ENCODE measurements at regions not wholly inside any gene's neighbourhood (a gene's known extent, or its start where the extent isn't known, plus 50 kb on each side); places are given as distances from the start of the nearest gene placed in this dataset.

DNA sequence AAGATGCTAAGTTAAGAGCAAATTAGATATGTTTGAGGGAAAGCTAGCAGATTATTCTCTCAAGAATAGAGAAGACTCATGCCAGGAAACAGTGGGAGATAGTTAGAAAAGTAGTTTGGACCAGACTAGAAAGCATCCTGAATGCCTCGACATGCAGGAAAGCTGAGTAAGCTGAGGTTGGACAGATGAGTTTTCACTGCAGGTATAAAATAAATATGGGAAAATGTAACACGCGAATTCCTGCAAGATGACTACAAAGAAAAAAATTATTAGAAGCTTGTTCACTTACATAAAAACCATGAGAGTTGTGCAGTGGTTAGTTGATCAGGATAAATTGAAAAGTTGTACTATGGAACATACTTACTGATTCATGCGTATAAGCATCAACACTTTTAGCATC lies 484.2 kb upstream of the MANEA start:
- H3K27me3 Mint-ChIP-seq (ENCODE audit: unreplicated experiment), result no peaks in the 10 kb centered on the region
- no peaks in the 10 kb centered on the region for H3K36me3 Mint-ChIP-seq (ENCODE audit: insufficient read depth, unreplicated experiment)
- peaks cover 17% of the 10 kb centered on the region for H3K4me1 Mint-ChIP-seq (ENCODE audit: low read depth, unreplicated experiment)
- CTCF ChIA-PET, result interaction anchor here (0.9 kb wide), 1 partner anchor 81 kb away, joined by 4 read pairs; no protein-coding TSS in a partner anchor
- DNase-seq, result no peak
- intact Hi-C loops (cut with micrococcal nuclease; ENCODE audit: unreplicated experiment), result no loop called here
- H3K9me3 Mint-ChIP-seq (ENCODE audit: low read depth, unreplicated experiment), result no peaks in the 10 kb centered on the region
- TF ChIP-seq, protein P1, sequence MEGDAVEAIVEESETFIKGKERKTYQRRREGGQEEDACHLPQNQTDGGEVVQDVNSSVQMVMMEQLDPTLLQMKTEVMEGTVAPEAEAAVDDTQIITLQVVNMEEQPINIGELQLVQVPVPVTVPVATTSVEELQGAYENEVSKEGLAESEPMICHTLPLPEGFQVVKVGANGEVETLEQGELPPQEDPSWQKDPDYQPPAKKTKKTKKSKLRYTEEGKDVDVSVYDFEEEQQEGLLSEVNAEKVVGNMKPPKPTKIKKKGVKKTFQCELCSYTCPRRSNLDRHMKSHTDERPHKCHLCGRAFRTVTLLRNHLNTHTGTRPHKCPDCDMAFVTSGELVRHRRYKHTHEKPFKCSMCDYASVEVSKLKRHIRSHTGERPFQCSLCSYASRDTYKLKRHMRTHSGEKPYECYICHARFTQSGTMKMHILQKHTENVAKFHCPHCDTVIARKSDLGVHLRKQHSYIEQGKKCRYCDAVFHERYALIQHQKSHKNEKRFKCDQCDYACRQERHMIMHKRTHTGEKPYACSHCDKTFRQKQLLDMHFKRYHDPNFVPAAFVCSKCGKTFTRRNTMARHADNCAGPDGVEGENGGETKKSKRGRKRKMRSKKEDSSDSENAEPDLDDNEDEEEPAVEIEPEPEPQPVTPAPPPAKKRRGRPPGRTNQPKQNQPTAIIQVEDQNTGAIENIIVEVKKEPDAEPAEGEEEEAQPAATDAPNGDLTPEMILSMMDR (IDR thresholded peaks at IDR 0.05; ENCODE audit: unreplicated experiment), result no peak
- H3K4me3 Mint-ChIP-seq (ENCODE audit: low read depth, unreplicated experiment), result no peak overlapping the region
- BruUV-seq (replicated peaks), result no TSS peak
- no peak overlapping the region for H3K27ac Mint-ChIP-seq (ENCODE audit: unreplicated experiment)

DNA sequence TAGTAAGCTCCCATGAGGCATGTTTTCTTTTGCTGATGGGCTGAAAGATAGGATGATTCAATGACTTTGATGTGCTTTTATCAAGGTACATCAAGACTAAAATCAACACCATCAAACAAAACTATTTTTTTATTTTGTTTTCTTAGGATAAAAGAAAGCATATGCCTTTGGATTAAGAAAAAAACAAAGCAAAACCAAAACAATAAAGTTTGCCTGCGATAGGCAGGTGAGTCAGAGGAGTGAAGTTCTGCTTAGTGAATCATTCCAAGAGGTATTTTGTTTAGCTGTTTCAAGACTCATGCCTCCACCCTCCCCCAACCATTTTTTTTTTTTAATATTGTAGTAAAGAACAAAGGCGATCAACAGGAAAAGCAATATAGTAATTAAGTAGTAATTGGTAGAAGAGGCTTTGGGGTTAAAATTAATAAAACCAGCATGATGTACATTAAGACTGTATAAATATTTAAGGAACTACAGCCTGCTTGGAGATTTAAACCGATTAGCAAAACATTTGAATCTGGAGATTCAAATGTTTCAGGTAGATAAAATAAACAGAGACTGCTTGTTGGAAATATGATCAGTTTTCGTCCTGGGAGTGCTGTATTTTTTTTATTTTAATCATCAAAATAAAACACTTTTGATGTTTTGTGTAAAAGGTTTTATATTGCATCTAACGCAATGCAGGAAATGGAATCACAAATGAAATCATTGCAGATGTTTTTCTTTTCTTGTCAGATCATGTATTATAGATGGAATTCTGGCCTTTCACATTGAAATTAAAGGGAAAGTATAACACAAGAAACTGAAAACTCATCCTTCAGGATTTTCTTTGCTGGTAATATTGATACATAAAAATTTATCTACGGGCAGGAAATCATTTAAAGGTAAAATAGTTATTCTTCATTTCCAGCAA lies 482.3 kb upstream of the MANEA start:
- Mint-ChIP-seq H3K4me3 (ENCODE audit: low read depth, unreplicated experiment) (peak overlapping the region; percentile 44), H3K9me3 (ENCODE audit: low read depth, unreplicated experiment) (no peaks in the 10 kb centered on the region), H3K36me3 (ENCODE audit: insufficient read depth, unreplicated experiment) (no peaks in the 10 kb centered on the region), H3K27me3 (ENCODE audit: unreplicated experiment) (no peaks in the 10 kb centered on the region), H3K4me1 (ENCODE audit: low read depth, unreplicated experiment) (peaks cover 17% of the 10 kb centered on the region), H3K27ac (ENCODE audit: unreplicated experiment) (peak overlapping the region; percentile 86)
- no TSS peak for BruUV-seq (replicated peaks)
- no peak for DNase-seq
- TF ChIP-seq, protein P1 (IDR thresholded peaks at IDR 0.05; ENCODE audit: unreplicated experiment), result no peak
- intact Hi-C loops (cut with micrococcal nuclease; ENCODE audit: unreplicated experiment), result loop anchor here (5.0 kb wide), 1 partner anchor 87 kb away; no protein-coding TSS in a partner anchor
- CTCF ChIA-PET, result interaction anchor here (1.0 kb wide), 1 partner anchor 9 kb away, joined by 3 read pairs; no protein-coding TSS in a partner anchor

DNA sequence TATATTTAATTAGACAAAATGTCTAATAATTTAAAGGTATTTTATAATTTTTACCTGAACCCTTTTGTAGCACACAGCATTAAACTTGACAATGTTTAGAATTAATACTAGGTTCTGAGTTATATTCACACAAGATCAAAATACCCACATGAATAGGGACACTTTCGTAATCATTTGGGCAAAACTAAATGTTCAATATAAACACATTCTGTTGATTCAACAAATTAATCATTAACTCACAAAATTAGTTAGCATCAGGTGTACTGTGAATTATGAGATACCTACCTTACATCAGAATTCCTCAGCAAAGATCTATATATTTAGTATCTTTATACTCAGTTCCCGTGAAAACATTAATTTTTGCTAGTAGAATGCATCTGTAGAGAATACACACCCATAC lies 481.5 kb upstream of the MANEA start:
- no peaks in the 10 kb centered on the region for H3K9me3 Mint-ChIP-seq (ENCODE audit: low read depth, unreplicated experiment)
- intact Hi-C loops (cut with micrococcal nuclease; ENCODE audit: unreplicated experiment), result loop anchor here (5.0 kb wide), 1 partner anchor 86 kb away; no protein-coding TSS in a partner anchor
- TF ChIP-seq, protein P1 (IDR thresholded peaks at IDR 0.05; ENCODE audit: unreplicated experiment), result no peak
- no peaks in the 10 kb centered on the region for H3K36me3 Mint-ChIP-seq (ENCODE audit: insufficient read depth, unreplicated experiment)
- H3K4me1 Mint-ChIP-seq (ENCODE audit: low read depth, unreplicated experiment), result peaks cover 17% of the 10 kb centered on the region
- H3K27me3 Mint-ChIP-seq (ENCODE audit: unreplicated experiment), result no peaks in the 10 kb centered on the region
- H3K27ac Mint-ChIP-seq (ENCODE audit: unreplicated experiment), result no peak overlapping the region
- H3K4me3 Mint-ChIP-seq (ENCODE audit: low read depth, unreplicated experiment), result no peak overlapping the region
- no peak for DNase-seq
- CTCF ChIA-PET, result no interaction called here
- no TSS peak for BruUV-seq (replicated peaks)

DNA sequence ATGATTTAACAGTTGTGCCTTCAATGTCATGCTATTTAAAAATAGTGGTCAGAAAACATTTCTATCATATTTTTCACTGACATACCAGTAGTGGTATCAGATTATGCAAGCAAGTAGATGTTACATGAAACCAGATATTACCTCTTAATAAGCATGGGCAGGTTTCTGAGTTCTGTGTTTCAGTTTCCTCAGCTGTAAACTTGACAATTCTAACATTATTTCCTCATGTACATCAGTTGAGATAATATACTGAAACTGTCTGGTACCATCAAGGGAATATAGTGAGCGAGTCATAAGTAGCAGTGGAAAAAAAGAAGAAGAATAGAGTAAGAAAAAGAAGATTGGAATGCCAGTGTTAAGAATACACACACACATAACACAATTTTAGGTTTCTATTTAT lies 477.9 kb upstream of the MANEA start:
- Mint-ChIP-seq H3K27me3 (ENCODE audit: unreplicated experiment) (no peaks in the 10 kb centered on the region), H3K27ac (ENCODE audit: unreplicated experiment) (no peak overlapping the region), H3K4me1 (ENCODE audit: low read depth, unreplicated experiment) (peaks cover 9% of the 10 kb centered on the region), H3K36me3 (ENCODE audit: insufficient read depth, unreplicated experiment) (no peaks in the 10 kb centered on the region), H3K4me3 (ENCODE audit: low read depth, unreplicated experiment) (no peak overlapping the region), H3K9me3 (ENCODE audit: low read depth, unreplicated experiment) (no peaks in the 10 kb centered on the region)
- TF ChIP-seq, protein P1 (IDR thresholded peaks at IDR 0.05; ENCODE audit: unreplicated experiment), result no peak
- CTCF ChIA-PET, result no interaction called here
- no TSS peak for BruUV-seq (replicated peaks)
- DNase-seq, result no peak
- intact Hi-C loops (cut with micrococcal nuclease; ENCODE audit: unreplicated experiment), result loop anchor here (5.0 kb wide), 1 partner anchor 83 kb away; no protein-coding TSS in a partner anchor

All from Calu3 (cell line).